Sigmoid colon (tissue), 6 donors: ENCODE measurements at regions not wholly inside any gene's neighbourhood (a gene's known extent, or its start where the extent isn't known, plus 50 kb on each side); places are given as distances from the start of the nearest gene placed in this dataset.
"Not testable (repeated sequence)": the region's sequence is repeated elsewhere in the genome, so short reads cannot be mapped to it uniquely, and the experiment has no call there.

Source experiments
- DNase-seq: peaks from one replicate; pipeline ENCODE4 v3.0.0-alpha.2; 2019
- H3K27ac ChIP-seq, 4 donors: fragments of 200-600 bp; sonication (generic); one replicate each; pipeline ENCODE4 v1.5.1; 2016 to 2019; ENCODE audit warnings: mild to moderate bottlenecking in 1 of 4
- H3K27me3 ChIP-seq, 3 donors: fragments of 200-600 bp; sonication (generic); one replicate each; pipeline ENCODE4 v1.5.1; 2019; ENCODE audit warnings: mild to moderate bottlenecking in 1 of 3
- H3K36me3 ChIP-seq, 4 donors: fragments of 200-600 bp; sonication (generic); one replicate each; pipeline ENCODE4 v1.5.1; 2016 to 2019
- H3K4me1 ChIP-seq, 4 donors: fragments of 200-600 bp; sonication (generic); one replicate each; pipeline ENCODE4 v1.5.1; 2017 to 2019
- H3K4me3 ChIP-seq, 4 donors: fragments of 200-600 bp; sonication (generic); one replicate each; pipeline ENCODE4 v1.5.1; 2017 to 2019; ENCODE audit warnings: mild to moderate bottlenecking in 2 of 4, moderate library complexity in 1 of 4
- H3K9me3 ChIP-seq, 4 donors: fragments of 200-600 bp in 3 of 4; sonication (generic) in 3 of 4; one replicate each; pipeline versions ENCODE4 v1.5.1 to v1.6.1; 2013 to 2019
- CTCF ChIP-seq, 4 experiments: fragments of 450-650 bp in 3 of 4; fragments of 200-600 bp in 1 of 4; IDR thresholded peaks; one replicate each; pipeline ENCODE4 v1.5.1; 2016 to 2019; ENCODE audit warnings: antibody characterized with exemption in 4 of 4, mild to moderate bottlenecking in 3 of 4, moderate library complexity in 2 of 4
- EP300 ChIP-seq, 4 donors: sonication (generic); formaldehyde crosslinking; IDR thresholded peaks; one replicate each; pipeline ENCODE4 v1.6.1; 2017; ENCODE audit warnings: antibody characterized with exemption in 4 of 4
- POLR2A ChIP-seq, 2 donors: fragments of 450-650 bp; IDR thresholded peaks; one replicate each; pipeline ENCODE4 v1.6.1; 2016; ENCODE audit warnings: antibody characterized with exemption in 2 of 2, mild to moderate bottlenecking in 2 of 2, moderate library complexity in 2 of 2
- POLR2AphosphoS5 ChIP-seq, 4 donors: sonication (generic); formaldehyde crosslinking; IDR thresholded peaks; one replicate each; pipeline ENCODE4 v1.6.1; 2017; ENCODE audit warnings: antibody characterized with exemption in 4 of 4
- WGBS, 2 donors: extraction: QIAGEN DNeasy Blood & Tissue Kit; methylation state at CpG; one replicate each; pipeline ENCODE4 v1.1.7; 2013; 5-methylcytosine and 5-hydroxymethylcytosine counted together
- intact Hi-C: fragments of 100-400 bp; cut with DNase I; formaldehyde crosslinking; loops from one replicate; pipeline ENCODE4 v1.15.1; 2023
- donor health status: healthy with polysubstance abuse.
- donor health status: healthy.

- H3K9me3 ChIP-seq: no peaks in the 10 kb centered on the region
- H3K4me1 ChIP-seq: no peaks in the 10 kb centered on the region
- intact Hi-C loops: no loop called here
- WGBS, 2 donors: 36 to 63% methylated on average over 5 of the region's 5 CpGs
- no peaks in the 10 kb centered on the region for H3K27me3 ChIP-seq
- H3K4me3 ChIP-seq: no peak overlapping the region
- no peaks in the 10 kb centered on the region for H3K36me3 ChIP-seq
- TF ChIP-seq POLR2A (IDR thresholded peaks at IDR 0.05): no peak
- no peak for TF ChIP-seq EP300 (IDR thresholded peaks at IDR 0.05)
- no peak for TF ChIP-seq CTCF (IDR thresholded peaks at IDR 0.05)
- no peak for TF ChIP-seq POLR2AphosphoS5 (IDR thresholded peaks at IDR 0.05)
- DNase-seq: no peak
- H3K27ac ChIP-seq: no peak overlapping the region
These were observed 502.2 kb upstream of the SOX11 start for GRCh38 chr2:5190023-5190422.

- no peak overlapping the region for H3K4me3 ChIP-seq
- TF ChIP-seq CTCF (IDR thresholded peaks at IDR 0.05) (no peak), EP300 (IDR thresholded peaks at IDR 0.05) (no peak), POLR2AphosphoS5 (IDR thresholded peaks at IDR 0.05) (no peak), POLR2A (IDR thresholded peaks at IDR 0.05) (no peak)
- no peaks in the 10 kb centered on the region for H3K4me1 ChIP-seq
- 52 to 79% methylated on average over 1 of the region's 1 CpG for WGBS, 2 donors
- H3K36me3 ChIP-seq: no peaks in the 10 kb centered on the region
- no peak overlapping the region for H3K27ac ChIP-seq
- DNase-seq: no peak
- no peaks in the 10 kb centered on the region for H3K9me3 ChIP-seq
- intact Hi-C loops: no loop called here
- no peaks in the 10 kb centered on the region for H3K27me3 ChIP-seq
These were observed 496.5 kb upstream of the SOX11 start for GRCh38 chr2:5195636-5196035.

GRCh38 chr2:5203134-5203755 lies 488.9 kb upstream of the SOX11 start:
- Histone ChIP-seq H3K27me3 (no peaks in the 10 kb centered on the region), H3K4me3 (no peak overlapping the region), H3K36me3 (no peaks in the 10 kb centered on the region), H3K4me1 (no peaks in the 10 kb centered on the region), H3K9me3 (no peaks in the 10 kb centered on the region), H3K27ac (no peak overlapping the region)
- WGBS, 2 donors: 55 to 68% methylated on average over 5 of the region's 5 CpGs
- DNase-seq: no peak
- TF ChIP-seq EP300 (IDR thresholded peaks at IDR 0.05) (no peak), POLR2AphosphoS5 (IDR thresholded peaks at IDR 0.05) (no peak), CTCF (IDR thresholded peaks at IDR 0.05) (no peak), POLR2A (IDR thresholded peaks at IDR 0.05) (no peak)
- intact Hi-C loops: no loop called here

GRCh38 chr2:5206742-5207141 lies 485.4 kb upstream of the SOX11 start:
- H3K36me3 ChIP-seq, H3K27ac ChIP-seq, DNase-seq, H3K9me3 ChIP-seq, intact Hi-C loops, H3K27me3 ChIP-seq, H3K4me3 ChIP-seq, H3K4me1 ChIP-seq: not testable (repeated sequence)
- 88 to 93% methylated on average over 2 of the region's 2 CpGs for WGBS, 2 donors

GRCh38 chr2:5215989-5216607 lies 476.1 kb upstream of the SOX11 start:
- Histone ChIP-seq H3K4me3 (no peak overlapping the region), H3K4me1 (peaks cover 0 to 11% (median 2%) of the 10 kb centered on the region in 4 donors), H3K27ac (no peak overlapping the region), H3K9me3 (peaks cover 0 to 10% (median 0%) of the 10 kb centered on the region in 4 donors), H3K27me3 (no peaks in the 10 kb centered on the region), H3K36me3 (no peaks in the 10 kb centered on the region)
- no peak for DNase-seq
- WGBS, 2 donors: 74 to 75% methylated on average over 8 of the region's 8 CpGs
- intact Hi-C loops: no loop called here
- TF ChIP-seq CTCF (IDR thresholded peaks at IDR 0.05) (no peak), POLR2AphosphoS5 (IDR thresholded peaks at IDR 0.05) (no peak), EP300 (IDR thresholded peaks at IDR 0.05) (no peak), POLR2A (IDR thresholded peaks at IDR 0.05) (no peak)
